GM12891 (cell line): ENCODE measurements at regions not wholly inside any gene's neighbourhood (a gene's known extent, or its start where the extent isn't known, plus 50 kb on each side); places are given as distances from the start of the nearest gene placed in this dataset.

Experiments
- POLR2A ChIP-seq: IDR thresholded peaks from 2 replicates; pipeline ENCODE4 v1.6.1; 2011; ENCODE audit warnings: low read depth, low read length, control low read depth
- POLR2AphosphoS5 ChIP-seq: IDR thresholded peaks from 2 replicates; pipeline ENCODE4 v1.6.1; 2011; ENCODE audit warnings: low read depth, low read length, control low read depth
- POU2F2 ChIP-seq: IDR thresholded peaks from 2 replicates; pipeline ENCODE4 v1.6.1; 2011; ENCODE audit warnings: low read depth, mild to moderate bottlenecking, control low read depth, low read length, moderate library complexity
- SPI1 ChIP-seq: IDR thresholded peaks from 2 replicates; pipeline ENCODE4 v1.6.1; 2011; ENCODE audit warnings: low read depth, low read length, control low read depth
- TAF1 ChIP-seq: IDR thresholded peaks from 2 replicates; pipeline ENCODE4 v1.6.1; 2011; ENCODE audit warnings: low read depth, low read length, control low read depth

- TF ChIP-seq SPI1 (no peak), POLR2AphosphoS5 (no peak), POLR2A (no peak), TAF1 (no peak), POU2F2 (no peak)
Measured at GRCh38 chr16:77585379-77586251, 136.7 kb upstream of the NUDT7 start.
